NCI-H526 treated with DMSO at 0.1 percent for 48 hours (cell line): ENCODE measurements at regions not wholly inside any gene's neighbourhood (a gene's known extent, or its start where the extent isn't known, plus 50 kb on each side); places are given as distances from the start of the nearest gene placed in this dataset.

Experiments used
- DNase-seq: peaks from one replicate; lab custom pipeline; 2025; lab: John Stamatoyannopoulos, UW

- DNase-seq, result no peak
Observed at GRCh38 chr13:64912141-64912540, 2318.0 kb downstream of the PCDH9 start.

GRCh38 chr13:64910096-64910495 is 2320.0 kb downstream of the PCDH9 start:
- no peak for DNase-seq

- DNase-seq, result no peak
Observed at GRCh38 chr13:64909184-64909583, 2321.0 kb downstream of the PCDH9 start.

GRCh38 chr13:64900039-64900438 is 2330.1 kb downstream of the PCDH9 start:
- no peak for DNase-seq

GRCh38 chr13:64884976-64885375 is 2345.2 kb downstream of the PCDH9 start:
- DNase-seq, result no peak

GRCh38 chr13:64877176-64877575 is 2353.0 kb downstream of the PCDH9 start:
- DNase-seq, result no peak

- DNase-seq, result no peak
Observed at GRCh38 chr13:64871742-64872141, 2358.4 kb downstream of the PCDH9 start.

- DNase-seq, result no peak
Observed at GRCh38 chr13:64869539-64869938, 2360.6 kb downstream of the PCDH9 start.

- DNase-seq, result no peak
Observed at GRCh38 chr13:64867856-64868255, 2362.3 kb downstream of the PCDH9 start.

- no peak for DNase-seq
Observed at GRCh38 chr13:64866331-64866730, 2363.8 kb downstream of the PCDH9 start.

GRCh38 chr13:64855506-64855905 is 2374.6 kb downstream of the PCDH9 start:
- DNase-seq, result no peak

- no peak for DNase-seq
Observed at GRCh38 chr13:64850017-64850416, 2380.1 kb downstream of the PCDH9 start.

- no peak for DNase-seq
Observed at GRCh38 chr13:64849196-64849595, 2380.9 kb downstream of the PCDH9 start.

- DNase-seq, result no peak
Observed at GRCh38 chr13:64847767-64848166, 2382.4 kb downstream of the PCDH9 start.

- DNase-seq, result no peak
Observed at GRCh38 chr13:64845110-64845509, 2385.0 kb downstream of the PCDH9 start.

GRCh38 chr13:64819081-64819480 is 2411.1 kb downstream of the PCDH9 start:
- no peak for DNase-seq

- DNase-seq, result no peak
Observed at GRCh38 chr13:64817691-64818090, 2412.4 kb downstream of the PCDH9 start.

- no peak for DNase-seq
Observed at GRCh38 chr13:64810750-64811149, 2419.4 kb downstream of the PCDH9 start.

- DNase-seq, result no peak
Observed at GRCh38 chr13:64808704-64809103, 2421.4 kb downstream of the PCDH9 start.

- no peak for DNase-seq
Observed at GRCh38 chr13:64801768-64802167, 2428.4 kb downstream of the PCDH9 start.

GRCh38 chr13:64798422-64798821 is 2431.7 kb downstream of the PCDH9 start:
- DNase-seq, result no peak

- no peak for DNase-seq
Observed at GRCh38 chr13:64793592-64793991, 2436.5 kb downstream of the PCDH9 start.

- no peak for DNase-seq
Observed at GRCh38 chr13:64793131-64793530, 2437.0 kb downstream of the PCDH9 start.

GRCh38 chr13:64791373-64791772 is 2438.8 kb downstream of the PCDH9 start:
- DNase-seq, result no peak

GRCh38 chr13:64782466-64782865 is 2447.7 kb downstream of the PCDH9 start:
- DNase-seq, result no peak
